Vagina (tissue), 2 donors: ENCODE measurements at regions not wholly inside any gene's neighbourhood (a gene's known extent, or its start where the extent isn't known, plus 50 kb on each side); places are given as distances from the start of the nearest gene placed in this dataset.

Experiments used
- DNase-seq, 2 donors: peaks; one replicate each; pipeline ENCODE4 v3.0.0-alpha.2; 2017; ENCODE audit errors: extremely low spot score in 2 of 2
- H3K27ac ChIP-seq: fragments of 200-600 bp; sonication (generic); one replicate; pipeline ENCODE4 v1.5.1; 2019
- H3K27me3 ChIP-seq: fragments of 200-600 bp; sonication (generic); one replicate; pipeline ENCODE4 v1.5.1; 2019
- H3K36me3 ChIP-seq, 2 donors: fragments of 200-600 bp; sonication (generic); one replicate each; pipeline ENCODE4 v1.5.1; 2017 to 2019
- H3K4me1 ChIP-seq: fragments of 200-600 bp; sonication (generic); one replicate; pipeline ENCODE4 v1.5.1; 2019
- H3K4me3 ChIP-seq, 2 donors: fragments of 200-600 bp; sonication (generic); 1 replicate in 1 of 2; 2 replicates in 1 of 2; pipeline ENCODE4 v1.5.1; 2016 to 2019
- H3K9me3 ChIP-seq: fragments of 200-600 bp; sonication (generic); one replicate; pipeline ENCODE4 v1.5.1; 2019
- POLR2A ChIP-seq, 2 donors: fragments of 450-650 bp; IDR thresholded peaks; one replicate each; pipeline ENCODE4 v1.6.1; 2017; ENCODE audit warnings: antibody characterized with exemption in 2 of 2, mild to moderate bottlenecking in 2 of 2, moderate library complexity in 2 of 2
- POLR2AphosphoS5 ChIP-seq, 2 donors: sonication (generic); formaldehyde crosslinking; IDR thresholded peaks; one replicate each; pipeline ENCODE4 v1.9.0; 2017; ENCODE audit warnings: antibody characterized with exemption in 2 of 2, mild to moderate bottlenecking in 2 of 2, low read depth in 1 of 2; ENCODE audit not compliant: insufficient read depth in 1 of 2
- intact Hi-C: fragments of 100-400 bp; cut with DNase I; formaldehyde crosslinking; loops from one replicate; pipeline ENCODE4 v1.15.1; 2023
- TF ChIP-seq, protein P1 (sequence below), 3 experiments: fragments of 450-650 bp in 2 of 3; fragments of 200-600 bp in 1 of 3; sonication (generic) in 1 of 3; IDR thresholded peaks; one replicate each; pipeline ENCODE4 v1.5.1; 2017 to 2019; ENCODE audit warnings: antibody characterized with exemption in 3 of 3, mild to moderate bottlenecking in 2 of 3, moderate library complexity in 2 of 3

DNA sequence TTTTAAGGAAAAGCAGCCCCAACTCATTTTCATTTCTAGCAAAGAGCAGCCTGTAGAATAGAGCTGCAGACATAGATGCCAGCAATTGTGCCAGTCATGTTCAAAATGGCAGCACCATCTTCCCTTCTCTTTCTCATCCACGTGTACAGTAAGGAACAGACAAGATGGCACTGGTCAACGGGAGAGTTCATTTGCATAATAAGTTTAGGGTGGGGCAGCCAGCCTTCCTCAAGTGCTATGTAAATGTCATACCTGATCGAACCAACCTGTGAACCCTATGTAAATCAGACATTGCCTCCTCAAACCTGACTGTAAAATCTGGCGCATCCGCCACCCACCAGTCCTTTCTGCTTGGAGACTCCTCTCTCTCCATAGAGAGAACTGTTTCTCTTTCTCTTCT is 150.0 kb upstream of the CDH13 start:
- Histone ChIP-seq H3K36me3 (no peaks in the 10 kb centered on the region), H3K27me3 (no peaks in the 10 kb centered on the region), H3K4me3 (no peak overlapping the region), H3K4me1 (no peaks in the 10 kb centered on the region), H3K9me3 (no peaks in the 10 kb centered on the region), H3K27ac (no peak overlapping the region)
- intact Hi-C loops, result no loop called here
- DNase-seq, result peak; percentile 37 to 54
- no peak for TF ChIP-seq POLR2AphosphoS5 (IDR thresholded peaks at IDR 0.05; ENCODE audit: insufficient read depth in 1 of 2, low read depth in 1 of 2)
- no peak for TF ChIP-seq POLR2A (IDR thresholded peaks at IDR 0.05)

DNA sequence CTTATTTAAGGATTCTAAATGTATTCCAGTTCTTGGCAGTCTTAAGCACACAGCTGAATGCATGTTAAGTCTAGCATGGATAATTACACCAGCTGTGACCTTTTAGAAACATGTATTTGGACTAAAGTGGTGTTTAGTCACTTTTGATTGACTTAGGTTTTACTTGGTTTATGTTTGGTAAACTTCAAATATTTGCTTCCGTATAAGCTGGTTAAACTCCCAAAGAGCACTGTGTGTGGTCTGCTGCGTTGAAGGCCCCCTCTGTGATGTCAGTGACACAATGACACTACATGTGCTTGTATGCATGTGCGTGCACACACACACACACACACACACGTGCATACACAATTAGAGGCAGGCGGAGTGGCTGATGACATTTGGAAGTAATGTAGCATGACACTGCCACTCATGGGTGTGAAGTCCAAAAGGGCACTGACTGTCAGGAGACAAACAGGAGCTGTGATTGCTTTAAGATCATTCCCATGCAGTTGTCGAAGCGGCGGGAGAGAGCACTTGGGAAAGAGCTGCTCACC is 156.1 kb upstream of the CDH13 start:
- Histone ChIP-seq H3K36me3 (no peaks in the 10 kb centered on the region), H3K27ac (no peak overlapping the region), H3K4me1 (no peaks in the 10 kb centered on the region), H3K4me3 (no peak overlapping the region), H3K9me3 (no peaks in the 10 kb centered on the region), H3K27me3 (no peaks in the 10 kb centered on the region)
- TF ChIP-seq POLR2A (IDR thresholded peaks at IDR 0.05) (no peak), POLR2AphosphoS5 (IDR thresholded peaks at IDR 0.05; ENCODE audit: insufficient read depth in 1 of 2, low read depth in 1 of 2) (no peak)
- TF ChIP-seq, protein P1, sequence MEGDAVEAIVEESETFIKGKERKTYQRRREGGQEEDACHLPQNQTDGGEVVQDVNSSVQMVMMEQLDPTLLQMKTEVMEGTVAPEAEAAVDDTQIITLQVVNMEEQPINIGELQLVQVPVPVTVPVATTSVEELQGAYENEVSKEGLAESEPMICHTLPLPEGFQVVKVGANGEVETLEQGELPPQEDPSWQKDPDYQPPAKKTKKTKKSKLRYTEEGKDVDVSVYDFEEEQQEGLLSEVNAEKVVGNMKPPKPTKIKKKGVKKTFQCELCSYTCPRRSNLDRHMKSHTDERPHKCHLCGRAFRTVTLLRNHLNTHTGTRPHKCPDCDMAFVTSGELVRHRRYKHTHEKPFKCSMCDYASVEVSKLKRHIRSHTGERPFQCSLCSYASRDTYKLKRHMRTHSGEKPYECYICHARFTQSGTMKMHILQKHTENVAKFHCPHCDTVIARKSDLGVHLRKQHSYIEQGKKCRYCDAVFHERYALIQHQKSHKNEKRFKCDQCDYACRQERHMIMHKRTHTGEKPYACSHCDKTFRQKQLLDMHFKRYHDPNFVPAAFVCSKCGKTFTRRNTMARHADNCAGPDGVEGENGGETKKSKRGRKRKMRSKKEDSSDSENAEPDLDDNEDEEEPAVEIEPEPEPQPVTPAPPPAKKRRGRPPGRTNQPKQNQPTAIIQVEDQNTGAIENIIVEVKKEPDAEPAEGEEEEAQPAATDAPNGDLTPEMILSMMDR (IDR thresholded peaks at IDR 0.05), result no peak
- DNase-seq, result no peak
- intact Hi-C loops, result no loop called here

DNA sequence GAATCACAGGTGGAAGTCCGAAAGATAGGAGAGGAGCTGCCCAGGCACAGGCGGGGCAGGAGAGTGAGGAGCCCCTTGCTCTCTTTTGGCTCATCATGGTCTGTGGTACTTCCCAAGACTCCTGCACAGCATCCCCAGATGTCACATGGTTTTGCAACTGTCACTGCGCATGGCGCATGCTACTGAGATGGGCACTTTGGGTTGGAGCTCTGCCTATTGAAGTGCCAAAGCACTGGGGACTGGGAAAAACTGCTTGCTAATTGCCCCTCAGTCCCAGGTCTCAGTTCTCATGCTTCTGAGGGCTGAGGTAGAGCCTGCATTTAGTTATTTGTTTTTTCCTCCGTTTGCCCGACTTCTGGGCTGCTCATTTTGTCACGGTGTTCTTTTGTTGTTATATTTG is 156.8 kb upstream of the CDH13 start:
- H3K4me3 ChIP-seq, result no peak overlapping the region
- no peak overlapping the region for H3K27ac ChIP-seq
- H3K9me3 ChIP-seq, result no peaks in the 10 kb centered on the region
- H3K27me3 ChIP-seq, result no peaks in the 10 kb centered on the region
- intact Hi-C loops, result no loop called here
- DNase-seq, result no peak
- H3K36me3 ChIP-seq, result no peaks in the 10 kb centered on the region
- TF ChIP-seq, protein P1 (IDR thresholded peaks at IDR 0.05), result no peak
- TF ChIP-seq POLR2A (IDR thresholded peaks at IDR 0.05) (no peak), POLR2AphosphoS5 (IDR thresholded peaks at IDR 0.05; ENCODE audit: insufficient read depth in 1 of 2, low read depth in 1 of 2) (no peak)
- H3K4me1 ChIP-seq, result no peaks in the 10 kb centered on the region

DNA sequence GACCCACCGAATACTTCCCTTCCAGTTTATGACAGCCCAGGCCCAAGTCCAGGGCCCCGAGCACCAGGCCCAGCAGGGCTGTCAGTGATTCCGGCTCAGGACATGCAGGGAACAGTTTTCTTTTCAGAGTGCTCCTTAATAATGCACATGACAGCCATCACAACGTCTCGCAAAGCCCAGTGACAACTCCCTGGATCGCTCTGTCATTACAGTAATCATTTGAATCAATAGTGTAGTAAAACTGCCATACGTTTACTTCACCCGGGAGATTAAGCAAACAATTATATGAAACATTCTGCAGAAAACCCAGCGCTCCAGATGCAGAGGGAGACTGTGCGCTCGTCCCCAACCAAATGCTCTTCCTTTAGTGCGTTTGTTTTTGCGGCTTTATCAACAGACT is 162.6 kb upstream of the CDH13 start:
- H3K27ac ChIP-seq, result no peak overlapping the region
- no peaks in the 10 kb centered on the region for H3K36me3 ChIP-seq
- intact Hi-C loops, result no loop called here
- no peaks in the 10 kb centered on the region for H3K4me1 ChIP-seq
- no peaks in the 10 kb centered on the region for H3K27me3 ChIP-seq
- no peak for TF ChIP-seq POLR2AphosphoS5 (IDR thresholded peaks at IDR 0.05; ENCODE audit: insufficient read depth in 1 of 2, low read depth in 1 of 2)
- TF ChIP-seq POLR2A (IDR thresholded peaks at IDR 0.05), result no peak
- TF ChIP-seq, protein P1 (IDR thresholded peaks at IDR 0.05), result no peak
- H3K4me3 ChIP-seq, result no peak overlapping the region
- H3K9me3 ChIP-seq, result no peaks in the 10 kb centered on the region
- DNase-seq, result no peak

DNA sequence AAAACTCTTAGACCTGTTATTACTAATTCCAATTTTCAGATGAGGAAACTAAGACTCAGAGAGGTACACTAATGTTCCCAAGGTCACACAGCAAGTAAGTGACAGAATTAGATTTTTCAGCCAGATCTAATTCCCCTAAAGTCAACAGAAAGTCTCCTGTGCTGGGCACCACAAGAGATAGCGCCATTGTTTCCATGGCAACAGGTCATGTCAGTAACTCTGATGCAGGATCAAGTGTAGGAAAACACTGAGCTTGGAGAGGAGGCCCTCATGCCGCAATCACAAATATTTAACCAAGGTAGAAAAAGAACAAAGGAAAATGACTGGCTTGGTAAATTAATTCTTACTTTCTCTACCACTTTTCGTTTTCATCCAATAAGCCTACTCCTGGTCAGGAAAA is 166.0 kb upstream of the CDH13 start:
- no peaks in the 10 kb centered on the region for H3K27me3 ChIP-seq
- H3K4me3 ChIP-seq, result no peak overlapping the region
- H3K27ac ChIP-seq, result no peak overlapping the region
- DNase-seq, result no peak
- no peaks in the 10 kb centered on the region for H3K9me3 ChIP-seq
- TF ChIP-seq POLR2A (IDR thresholded peaks at IDR 0.05), result no peak
- intact Hi-C loops, result no loop called here
- H3K4me1 ChIP-seq, result no peaks in the 10 kb centered on the region
- H3K36me3 ChIP-seq, result no peaks in the 10 kb centered on the region

DNA sequence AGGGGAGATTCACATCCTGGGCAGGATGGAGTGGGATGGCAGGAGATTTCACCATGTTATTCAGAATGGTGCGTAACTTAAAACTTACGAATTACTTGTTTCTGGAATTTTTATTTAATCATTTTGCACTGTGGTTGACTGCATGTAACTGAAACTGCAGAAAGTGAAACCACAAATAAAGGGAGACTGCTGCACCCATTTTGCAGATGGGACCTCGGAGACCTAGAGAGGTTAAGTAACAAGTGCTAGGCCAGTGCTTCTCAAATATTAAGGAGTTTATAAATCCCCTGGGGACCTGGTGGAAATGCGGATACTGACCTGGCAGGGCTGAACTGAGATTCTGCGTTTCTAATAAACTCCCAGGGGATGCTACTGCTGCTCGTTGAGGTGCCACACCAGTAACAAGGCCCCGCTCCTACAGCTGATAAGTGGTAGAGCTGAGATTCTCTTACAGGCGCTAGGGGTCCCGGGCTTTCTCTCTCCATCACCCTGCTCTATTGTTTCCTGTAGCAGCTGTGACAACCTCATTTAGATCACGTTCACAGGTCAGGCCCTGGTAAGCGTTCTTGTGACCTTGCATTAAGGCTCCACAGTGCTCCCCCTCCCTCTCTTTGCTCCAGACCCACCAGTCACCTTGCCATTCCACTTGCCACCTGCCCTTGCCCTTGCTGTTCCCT is 167.1 kb upstream of the CDH13 start:
- no peak overlapping the region for H3K27ac ChIP-seq
- intact Hi-C loops, result no loop called here
- H3K4me3 ChIP-seq, result no peak overlapping the region
- no peaks in the 10 kb centered on the region for H3K4me1 ChIP-seq
- no peak for DNase-seq
- TF ChIP-seq POLR2AphosphoS5 (IDR thresholded peaks at IDR 0.05; ENCODE audit: insufficient read depth in 1 of 2, low read depth in 1 of 2) (no peak), POLR2A (IDR thresholded peaks at IDR 0.05) (no peak)
- TF ChIP-seq, protein P1 (IDR thresholded peaks at IDR 0.05), result no peak
- H3K27me3 ChIP-seq, result no peaks in the 10 kb centered on the region
- H3K36me3 ChIP-seq, result no peaks in the 10 kb centered on the region
- no peaks in the 10 kb centered on the region for H3K9me3 ChIP-seq
